GM12801 (cell line): ENCODE measurements at regions not wholly inside any gene's neighbourhood (a gene's known extent, or its start where the extent isn't known, plus 50 kb on each side); places are given as distances from the start of the nearest gene placed in this dataset.

Experiments
- TF ChIP-seq, protein P1 (sequence below): IDR thresholded peaks from one replicate; pipeline ENCODE4 v1.5.1; 2011; ENCODE audit warnings: control low read depth; ENCODE audit not compliant: insufficient read length; ENCODE audit errors: extremely low read depth

DNA sequence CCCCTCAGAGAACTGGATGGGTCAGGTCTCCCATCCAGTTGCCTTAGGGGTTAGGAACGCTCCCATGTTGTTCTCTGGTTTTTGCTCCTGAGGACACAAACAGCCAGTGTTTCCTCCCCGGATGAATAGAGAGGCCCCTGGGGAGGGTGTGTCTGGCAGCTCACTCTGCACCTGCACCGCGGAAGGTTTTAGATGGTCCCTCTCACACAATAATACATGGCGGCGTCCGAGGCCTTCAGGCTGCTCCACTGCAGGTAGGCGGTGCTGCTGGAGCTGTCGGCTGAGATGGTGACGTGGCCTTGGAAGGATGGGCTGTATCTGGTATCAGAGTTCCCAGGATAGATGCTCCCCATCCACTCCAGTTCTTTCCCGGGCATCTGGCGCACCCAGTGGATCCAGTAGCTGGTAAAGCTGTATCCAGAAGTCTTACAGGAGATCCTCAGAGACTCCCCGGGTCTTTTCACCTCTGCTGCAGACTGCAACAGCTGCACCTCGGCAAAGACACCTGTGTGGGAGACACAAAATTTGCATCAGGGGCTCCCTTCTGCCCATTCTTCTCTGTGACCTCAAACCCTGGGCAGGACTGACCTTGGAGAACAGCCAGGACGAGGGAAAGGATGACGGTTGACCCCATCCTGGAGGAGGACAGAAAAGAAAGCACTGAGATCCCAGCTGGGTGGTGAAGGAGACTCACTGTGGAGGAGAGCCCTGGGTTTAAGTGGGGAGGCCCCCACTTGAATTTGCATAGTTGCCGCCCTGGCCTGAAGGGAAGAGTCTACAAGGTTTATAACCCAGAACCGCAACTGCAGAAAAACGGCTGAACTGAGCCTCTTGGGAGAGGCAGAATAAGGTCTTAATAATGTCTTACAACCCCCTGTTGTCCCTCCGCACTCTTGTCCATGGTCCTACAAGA lies 1324.8 kb downstream of the TMEM121 start:
- TF ChIP-seq, protein P1, sequence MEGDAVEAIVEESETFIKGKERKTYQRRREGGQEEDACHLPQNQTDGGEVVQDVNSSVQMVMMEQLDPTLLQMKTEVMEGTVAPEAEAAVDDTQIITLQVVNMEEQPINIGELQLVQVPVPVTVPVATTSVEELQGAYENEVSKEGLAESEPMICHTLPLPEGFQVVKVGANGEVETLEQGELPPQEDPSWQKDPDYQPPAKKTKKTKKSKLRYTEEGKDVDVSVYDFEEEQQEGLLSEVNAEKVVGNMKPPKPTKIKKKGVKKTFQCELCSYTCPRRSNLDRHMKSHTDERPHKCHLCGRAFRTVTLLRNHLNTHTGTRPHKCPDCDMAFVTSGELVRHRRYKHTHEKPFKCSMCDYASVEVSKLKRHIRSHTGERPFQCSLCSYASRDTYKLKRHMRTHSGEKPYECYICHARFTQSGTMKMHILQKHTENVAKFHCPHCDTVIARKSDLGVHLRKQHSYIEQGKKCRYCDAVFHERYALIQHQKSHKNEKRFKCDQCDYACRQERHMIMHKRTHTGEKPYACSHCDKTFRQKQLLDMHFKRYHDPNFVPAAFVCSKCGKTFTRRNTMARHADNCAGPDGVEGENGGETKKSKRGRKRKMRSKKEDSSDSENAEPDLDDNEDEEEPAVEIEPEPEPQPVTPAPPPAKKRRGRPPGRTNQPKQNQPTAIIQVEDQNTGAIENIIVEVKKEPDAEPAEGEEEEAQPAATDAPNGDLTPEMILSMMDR = no peak

DNA sequence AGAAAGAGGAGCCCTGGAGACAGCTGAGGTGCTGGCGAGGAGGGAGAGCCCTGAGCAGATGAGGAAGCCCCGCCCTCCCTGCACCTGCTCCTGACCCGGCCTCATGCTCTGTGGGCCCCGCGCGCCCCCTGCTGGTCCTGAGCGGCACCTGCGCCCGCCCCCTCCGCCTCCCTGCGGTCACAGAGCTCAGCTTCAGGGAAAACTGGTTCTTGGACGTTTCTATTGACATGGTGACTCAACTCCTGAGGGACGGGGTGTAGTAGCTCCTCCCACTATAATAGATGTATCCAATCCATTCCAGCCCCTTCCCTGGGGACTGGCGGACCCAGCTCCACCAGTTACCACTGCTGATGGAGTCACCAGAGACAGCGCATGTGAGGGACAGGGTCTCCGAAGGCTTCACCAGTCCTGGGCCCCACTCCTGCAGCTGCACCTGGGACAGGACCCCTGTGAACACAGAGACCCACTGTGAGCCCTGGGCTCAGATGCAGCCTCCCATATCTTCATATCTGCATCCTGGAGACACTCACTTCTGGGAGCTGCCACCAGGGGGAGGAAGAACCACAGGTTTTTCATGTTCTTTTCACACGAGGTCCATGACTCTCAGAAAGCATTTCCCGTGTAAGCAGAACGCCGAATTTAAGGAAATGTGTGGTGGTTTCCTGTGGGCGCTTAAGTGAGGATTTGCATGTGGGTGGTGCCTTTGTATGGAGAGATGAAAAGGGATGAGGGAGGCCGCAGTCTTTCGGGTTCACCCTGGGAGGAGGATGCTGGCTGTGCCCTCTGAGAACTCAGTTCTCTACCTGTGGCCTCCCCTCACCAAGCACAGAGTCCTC lies 1346.4 kb downstream of the TMEM121 start:
- TF ChIP-seq, protein P1 = no peak

DNA sequence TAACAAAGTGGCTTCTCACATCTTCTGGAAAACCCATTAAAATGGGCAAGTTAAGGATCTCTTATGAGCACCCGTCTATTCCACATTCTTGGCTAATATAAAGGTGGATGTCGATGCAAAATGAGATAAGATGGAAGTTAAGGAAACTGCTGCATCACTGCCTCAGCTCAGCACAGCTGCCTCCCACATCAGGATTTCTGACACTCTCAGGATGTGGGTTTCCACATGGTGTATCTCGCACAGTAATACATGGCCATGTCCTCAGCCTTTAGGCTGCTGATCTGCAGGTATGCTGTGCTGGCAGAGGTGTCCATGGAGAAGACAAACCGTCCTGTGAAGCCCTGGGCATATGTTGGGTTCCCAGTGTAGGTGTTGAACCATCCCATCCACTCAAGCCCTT lies 1348.0 kb downstream of the TMEM121 start:
- TF ChIP-seq, protein P1 = no peak

DNA sequence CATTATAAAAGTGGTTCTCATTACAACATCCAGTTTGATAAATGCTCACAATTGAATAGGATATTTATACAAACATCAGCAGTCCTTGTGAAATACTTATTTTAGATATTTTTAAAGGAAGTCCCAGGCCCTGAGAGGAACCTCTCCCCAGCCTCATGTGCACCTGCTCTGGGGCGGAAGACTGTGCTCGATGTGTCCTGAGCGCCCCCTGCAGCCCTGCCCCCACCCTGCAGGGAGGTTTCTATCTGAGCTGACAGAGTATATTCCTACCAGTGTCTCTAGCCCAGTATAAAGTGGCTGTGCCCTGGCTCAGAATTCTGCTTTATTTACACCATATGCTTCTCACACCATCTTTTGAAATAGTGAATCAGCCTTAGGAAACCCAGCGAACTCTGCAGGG lies 1349.1 kb downstream of the TMEM121 start:
- TF ChIP-seq, protein P1 = no peak

DNA sequence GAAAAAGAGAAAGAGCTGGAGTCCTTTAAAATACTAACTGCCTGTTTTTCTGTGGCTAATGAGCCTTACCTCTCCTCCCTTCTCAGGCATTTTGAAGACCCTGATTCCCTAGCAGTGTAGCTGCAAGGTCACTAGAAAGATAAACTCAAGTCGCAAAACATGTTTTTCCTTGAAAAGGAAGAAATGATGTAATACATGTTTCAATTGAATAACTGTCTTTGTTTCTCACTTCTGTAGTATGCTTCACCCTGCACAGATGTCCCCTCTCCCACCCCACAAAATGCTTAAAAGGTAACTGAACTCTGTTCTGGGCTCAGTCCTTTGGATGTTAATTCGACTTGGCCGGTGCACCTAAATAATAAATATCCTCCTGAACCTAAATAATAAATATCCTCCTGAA lies 1350.3 kb downstream of the TMEM121 start:
- TF ChIP-seq, protein P1 = no peak

DNA sequence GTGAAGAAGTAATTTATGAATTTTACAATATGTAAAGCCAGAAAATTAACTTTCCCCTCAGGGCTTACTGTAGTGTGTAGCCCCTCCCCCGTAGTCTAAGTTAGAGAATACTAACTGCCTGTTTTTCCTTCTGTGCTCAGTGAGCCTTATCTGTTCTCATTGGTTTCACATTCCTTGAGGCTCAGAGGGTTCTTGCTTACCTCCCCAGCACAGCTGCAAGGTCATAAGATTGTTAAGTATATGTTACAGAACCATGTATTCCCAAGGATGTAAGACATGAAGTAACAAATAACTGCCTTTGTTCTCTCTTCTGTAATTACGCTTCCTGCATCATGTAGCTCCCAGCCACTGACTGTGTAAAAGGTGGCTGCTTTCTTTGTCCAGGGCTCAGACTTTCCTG lies 1351.1 kb downstream of the TMEM121 start:
- TF ChIP-seq, protein P1 = no peak

DNA sequence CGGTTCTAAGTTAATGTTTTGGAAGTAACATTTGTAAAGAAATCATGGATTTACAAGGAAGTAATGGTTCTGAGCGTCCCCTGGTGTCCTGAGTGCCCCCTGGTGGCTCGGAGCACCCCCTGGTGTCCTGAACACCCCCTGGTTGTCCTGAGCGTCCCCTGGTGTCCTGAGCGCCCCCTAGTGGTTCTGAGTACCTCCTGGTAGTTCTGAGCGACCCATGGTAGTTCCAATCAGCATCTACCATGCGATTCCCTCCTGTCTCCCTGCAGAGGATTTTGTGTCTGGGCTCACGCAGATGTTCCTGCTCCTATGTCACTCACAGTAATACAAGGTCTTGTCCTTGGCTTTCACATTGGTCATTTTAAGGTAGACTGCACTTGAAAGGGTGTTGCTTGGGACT lies 1352.9 kb downstream of the TMEM121 start:
- TF ChIP-seq, protein P1 = no peak
